Activated CD8-positive, alpha-beta T cell treated with anti-CD3 and anti-CD28 coated beads, Interleukin-2, amount 10 ng/mL, durations not matched to agents 7 days and 5 days (primary cell): ENCODE measurements at regions not wholly inside any gene's neighbourhood (a gene's known extent, or its start where the extent isn't known, plus 50 kb on each side); places are given as distances from the start of the nearest gene placed in this dataset.

Experiments
- ATAC-seq: fragments of 150-1000 bp; cut with Tn5 transposase; one replicate; pipeline ENCODE4 v1.10.0; 2021; ENCODE audit warnings: moderate library complexity
- CTCF ChIA-PET: fragments of 350-600 bp; sonication (Branson Sonifier 250); formaldehyde crosslinking; loops from one replicate; lab custom pipeline; 2021; ENCODE audit warnings: antibody characterized with exemption; lab: Charles Lee
- POLR2A ChIA-PET: fragments of 350-600 bp; sonication (Branson Sonifier 250); formaldehyde crosslinking; loops from one replicate; lab custom pipeline; 2021; ENCODE audit warnings: antibody characterized with exemption; lab: Charles Lee
- DNase-seq: peaks from one replicate; pipeline ENCODE4 v3.0.0-alpha.2; 2020
- H3K27ac Mint-ChIP-seq: one replicate; pipeline ENCODE4 v1.8.0; 2021; ENCODE audit warnings: mild to moderate bottlenecking, mixed read lengths
- H3K27me3 Mint-ChIP-seq: one replicate; pipeline ENCODE4 v1.8.0; 2021; ENCODE audit warnings: low read depth, mixed read lengths
- H3K36me3 Mint-ChIP-seq: one replicate; pipeline ENCODE4 v1.8.0; 2021; ENCODE audit warnings: low read depth, mixed read lengths
- H3K4me1 Mint-ChIP-seq: one replicate; pipeline ENCODE4 v1.8.0; 2021; ENCODE audit warnings: low read depth, mixed read lengths
- H3K4me3 Mint-ChIP-seq: one replicate; pipeline ENCODE4 v1.8.0; 2021; ENCODE audit warnings: mild to moderate bottlenecking, mixed read lengths
- H3K9me3 Mint-ChIP-seq: one replicate; pipeline ENCODE4 v1.8.0; 2022; ENCODE audit warnings: mixed read lengths; ENCODE audit not compliant: insufficient read depth

GRCh38 chr5:159458217-159458711, 128.0 kb upstream of the IL12B start:
- Mint-ChIP-seq H3K27me3 (peaks cover 32% of the 10 kb centered on the region), H3K4me1 (peaks cover 36% of the 10 kb centered on the region), H3K27ac (no peak overlapping the region), H3K9me3 (no peaks in the 10 kb centered on the region), H3K36me3 (no peaks in the 10 kb centered on the region), H3K4me3 (no peak overlapping the region)
- ChIA-PET CTCF (interaction anchor here (1.0 to 1.3 kb wide), 2 partner anchors 18 to 529 kb away, joined by 3 read pairs; no protein-coding TSS in a partner anchor), POLR2A (interaction anchor here (0.6 kb wide), 2 partner anchors 195 to 1047 kb away, joined by 3 to 4 read pairs; partner anchors contain the start of gene UBLCP1)
- ATAC-seq (no peak), DNase-seq (no peak)

GRCh38 chr5:159459132-159459627, 128.9 kb upstream of the IL12B start:
- no peak overlapping the region for H3K4me3 Mint-ChIP-seq
- peaks cover 28% of the 10 kb centered on the region for H3K27me3 Mint-ChIP-seq
- no peaks in the 10 kb centered on the region for H3K36me3 Mint-ChIP-seq
- no peak for ATAC-seq
- CTCF ChIA-PET = no interaction called here
- H3K27ac Mint-ChIP-seq = no peak overlapping the region
- H3K9me3 Mint-ChIP-seq = no peaks in the 10 kb centered on the region
- DNase-seq = no peak
- POLR2A ChIA-PET = no interaction called here
- H3K4me1 Mint-ChIP-seq = peaks cover 36% of the 10 kb centered on the region

GRCh38 chr5:159459951-159460538, 129.8 kb upstream of the IL12B start:
- no peak for DNase-seq

GRCh38 chr5:159463590-159464321, 133.5 kb upstream of the IL12B start:
- no peak overlapping the region for H3K4me3 Mint-ChIP-seq
- CTCF ChIA-PET = no interaction called here
- no peaks in the 10 kb centered on the region for H3K36me3 Mint-ChIP-seq
- no peak for ATAC-seq
- H3K4me1 Mint-ChIP-seq = peaks cover 22% of the 10 kb centered on the region
- H3K9me3 Mint-ChIP-seq = no peaks in the 10 kb centered on the region
- no peak for DNase-seq
- H3K27ac Mint-ChIP-seq = no peak overlapping the region
- H3K27me3 Mint-ChIP-seq = peaks cover 24% of the 10 kb centered on the region
- POLR2A ChIA-PET = no interaction called here

More at GRCh38 chr5:159459951-159460538, 129.8 kb upstream of the IL12B start:
- peak; percentile 39 for ATAC-seq
- Mint-ChIP-seq H3K36me3 (no peaks in the 10 kb centered on the region), H3K4me3 (no peak overlapping the region), H3K9me3 (no peaks in the 10 kb centered on the region), H3K4me1 (peaks cover 36% of the 10 kb centered on the region), H3K27ac (no peak overlapping the region), H3K27me3 (peaks cover 25% of the 10 kb centered on the region)
- CTCF ChIA-PET = no interaction called here
- POLR2A ChIA-PET = no interaction called here

GRCh38 chr5:159465604-159466003, 135.3 kb upstream of the IL12B start:
- no peak overlapping the region for H3K27ac Mint-ChIP-seq
- CTCF ChIA-PET = no interaction called here
- POLR2A ChIA-PET = interaction anchor here (0.6 kb wide), 1 partner anchor 12 kb away, joined by 3 read pairs; no protein-coding TSS in a partner anchor
- H3K36me3 Mint-ChIP-seq = no peaks in the 10 kb centered on the region
- no peak overlapping the region for H3K4me3 Mint-ChIP-seq
- H3K27me3 Mint-ChIP-seq = peaks cover 24% of the 10 kb centered on the region
- DNase-seq = no peak
- H3K9me3 Mint-ChIP-seq = no peaks in the 10 kb centered on the region
- ATAC-seq = no peak
- H3K4me1 Mint-ChIP-seq = peaks cover 22% of the 10 kb centered on the region

- Mint-ChIP-seq H3K4me1 (peaks cover 22% of the 10 kb centered on the region), H3K27ac (no peak overlapping the region), H3K4me3 (no peak overlapping the region), H3K9me3 (no peaks in the 10 kb centered on the region), H3K36me3 (peaks cover 3% of the 10 kb centered on the region), H3K27me3 (peaks cover 27% of the 10 kb centered on the region)
- no peak for ATAC-seq
- CTCF ChIA-PET = no interaction called here
- DNase-seq = no peak
- POLR2A ChIA-PET = no interaction called here
These were observed 137.4 kb upstream of the IL12B start for GRCh38 chr5:159467666-159468065.

- POLR2A ChIA-PET = no interaction called here
- CTCF ChIA-PET = no interaction called here
- H3K4me1 Mint-ChIP-seq = peaks cover 22% of the 10 kb centered on the region
- peak; percentile 97 for ATAC-seq
- DNase-seq = peak; percentile 63
- H3K27me3 Mint-ChIP-seq = peaks cover 34% of the 10 kb centered on the region
- H3K9me3 Mint-ChIP-seq = peaks cover 15% of the 10 kb centered on the region
- peaks cover 3% of the 10 kb centered on the region for H3K36me3 Mint-ChIP-seq
- no peak overlapping the region for H3K4me3 Mint-ChIP-seq
- H3K27ac Mint-ChIP-seq = no peak overlapping the region
These were observed 139.4 kb upstream of the IL12B start for GRCh38 chr5:159469496-159470372.

GRCh38 chr5:159471904-159472303, 141.6 kb upstream of the IL12B start:
- ChIA-PET CTCF (no interaction called here), POLR2A (no interaction called here)
- Mint-ChIP-seq H3K4me1 (peaks cover 20% of the 10 kb centered on the region), H3K27ac (no peak overlapping the region), H3K4me3 (no peak overlapping the region), H3K36me3 (peaks cover 7% of the 10 kb centered on the region), H3K9me3 (peaks cover 32% of the 10 kb centered on the region), H3K27me3 (peaks cover 47% of the 10 kb centered on the region)
- DNase-seq (no peak), ATAC-seq (no peak)

GRCh38 chr5:159475026-159475425, 144.7 kb upstream of the IL12B start:
- ChIA-PET POLR2A (no interaction called here), CTCF (interaction anchor here (1.5 kb wide), 1 partner anchor 158 kb away, joined by 3 read pairs; no protein-coding TSS in a partner anchor)
- DNase-seq = no peak
- no peak for ATAC-seq
- H3K27me3 Mint-ChIP-seq = peaks cover 37% of the 10 kb centered on the region
- peaks cover 7% of the 10 kb centered on the region for H3K36me3 Mint-ChIP-seq
- H3K4me3 Mint-ChIP-seq = no peak overlapping the region
- peaks cover 39% of the 10 kb centered on the region for H3K9me3 Mint-ChIP-seq
- H3K4me1 Mint-ChIP-seq = peaks cover 10% of the 10 kb centered on the region
- H3K27ac Mint-ChIP-seq = no peak overlapping the region

GRCh38 chr5:159478950-159479349, 148.7 kb upstream of the IL12B start:
- ChIA-PET POLR2A (interaction anchor here (0.7 kb wide), 1 partner anchor 103 kb away, joined by 3 read pairs; no protein-coding TSS in a partner anchor), CTCF (interaction anchor here (1.4 kb wide), 1 partner anchor 67 kb away, joined by 3 read pairs; no protein-coding TSS in a partner anchor)
- Mint-ChIP-seq H3K27me3 (peaks cover 30% of the 10 kb centered on the region), H3K27ac (no peak overlapping the region), H3K4me3 (no peak overlapping the region), H3K4me1 (peaks cover 7% of the 10 kb centered on the region), H3K36me3 (peaks cover 4% of the 10 kb centered on the region), H3K9me3 (peaks cover 32% of the 10 kb centered on the region)
- no peak for DNase-seq
- no peak for ATAC-seq

GRCh38 chr5:159480849-159481248, 150.6 kb upstream of the IL12B start:
- DNase-seq (no peak), ATAC-seq (no peak)
- ChIA-PET POLR2A (no interaction called here), CTCF (no interaction called here)
- H3K36me3 Mint-ChIP-seq = peaks cover 2% of the 10 kb centered on the region
- no peak overlapping the region for H3K4me3 Mint-ChIP-seq
- peaks cover 18% of the 10 kb centered on the region for H3K9me3 Mint-ChIP-seq
- no peak overlapping the region for H3K27ac Mint-ChIP-seq
- peaks cover 7% of the 10 kb centered on the region for H3K4me1 Mint-ChIP-seq
- peaks cover 29% of the 10 kb centered on the region for H3K27me3 Mint-ChIP-seq
